ENCODE measurements at regions not wholly inside any gene's neighbourhood (a gene's known extent, or its start where the extent isn't known, plus 50 kb on each side); places are given as distances from the start of the nearest gene placed in this dataset.

- DNase-seq, result no peak
Observed at GRCh38 chr12:123040106-123040505, 59.6 kb downstream of the ARL6IP4 start.

DNA sequence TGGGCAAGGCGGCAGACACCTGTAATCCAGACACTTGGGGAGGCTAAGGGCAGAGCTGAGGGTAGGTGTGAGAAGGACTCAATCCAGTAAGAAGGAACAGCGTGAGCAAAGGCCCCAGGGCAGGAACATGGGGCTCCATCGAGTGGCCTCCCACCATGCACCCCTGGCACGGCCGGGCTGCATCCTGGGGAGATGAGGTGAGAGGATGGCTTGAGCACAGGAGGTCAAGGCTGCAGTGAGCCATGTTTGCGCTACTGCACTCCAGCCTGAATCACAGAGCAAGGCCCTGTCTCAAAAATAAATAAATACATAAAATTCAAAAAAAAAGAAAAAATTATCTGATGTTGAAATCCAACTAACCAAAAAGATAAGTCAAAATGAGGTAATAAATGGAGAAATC, 58.5 kb downstream of the ARL6IP4 start:
- DNase-seq, result no peak

DNA sequence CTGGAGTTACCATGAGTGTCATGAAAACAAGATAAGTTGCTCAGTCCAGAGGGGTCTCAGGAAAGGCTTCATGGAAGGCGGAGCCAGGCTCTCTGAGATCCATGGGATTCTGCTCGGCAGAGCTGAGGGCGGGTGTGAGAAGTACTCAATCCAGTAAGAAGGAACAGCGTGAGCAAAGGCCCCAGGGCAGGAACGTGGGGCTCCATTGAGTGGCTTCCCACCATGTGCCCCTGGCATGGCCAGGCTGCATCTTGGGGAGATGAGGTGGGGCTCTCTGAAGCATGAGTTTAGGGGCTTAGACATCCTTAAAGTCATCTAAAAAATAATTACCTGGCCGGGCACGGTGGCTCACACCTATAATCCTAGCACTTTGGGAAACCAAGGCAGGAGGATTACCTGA, 58.0 kb downstream of the ARL6IP4 start:
- no peak for DNase-seq

DNA sequence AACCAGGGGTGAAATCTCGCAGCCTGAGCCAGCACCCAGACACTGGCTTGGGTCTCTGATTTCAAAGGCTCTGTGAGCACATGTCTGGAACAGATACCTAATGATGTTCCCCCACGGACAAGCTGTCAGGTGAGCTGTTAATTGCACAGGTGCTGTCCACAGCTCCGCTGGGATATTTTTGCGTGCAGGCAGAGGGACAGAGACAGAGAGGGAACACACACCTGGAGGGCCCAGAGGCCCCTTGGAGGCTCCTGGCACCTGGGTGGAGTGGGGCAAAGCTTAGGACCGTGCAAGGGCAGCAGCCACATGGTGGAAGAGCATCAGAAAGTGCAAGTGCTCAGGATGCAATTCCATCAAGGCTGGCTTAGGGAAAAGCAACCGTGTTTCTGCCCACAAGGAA, 57.3 kb downstream of the ARL6IP4 start:
- DNase-seq, result no peak

- DNase-seq, result no peak
Observed at GRCh38 chr12:123036466-123037285, 56.2 kb downstream of the ARL6IP4 start.

DNA sequence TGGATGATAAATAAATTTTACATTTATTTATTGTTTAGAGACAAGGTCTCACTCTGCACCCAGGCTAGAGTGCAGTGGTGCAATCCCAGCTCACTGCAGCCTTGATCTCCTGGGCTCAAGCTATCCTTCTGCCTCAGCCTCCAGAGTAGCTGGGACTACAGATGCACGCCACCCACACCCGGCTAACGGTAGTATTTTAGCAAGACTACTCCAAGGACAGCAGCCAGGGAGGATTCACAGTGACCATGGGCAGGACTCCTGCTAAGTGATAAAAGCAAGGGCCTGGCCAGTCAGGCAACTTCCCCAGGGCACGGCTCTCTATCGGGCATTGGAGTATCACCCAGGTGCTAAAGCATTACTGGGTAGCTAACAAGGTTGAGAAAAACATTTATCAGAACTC, 55.4 kb downstream of the ARL6IP4 start:
- no peak for DNase-seq

DNA sequence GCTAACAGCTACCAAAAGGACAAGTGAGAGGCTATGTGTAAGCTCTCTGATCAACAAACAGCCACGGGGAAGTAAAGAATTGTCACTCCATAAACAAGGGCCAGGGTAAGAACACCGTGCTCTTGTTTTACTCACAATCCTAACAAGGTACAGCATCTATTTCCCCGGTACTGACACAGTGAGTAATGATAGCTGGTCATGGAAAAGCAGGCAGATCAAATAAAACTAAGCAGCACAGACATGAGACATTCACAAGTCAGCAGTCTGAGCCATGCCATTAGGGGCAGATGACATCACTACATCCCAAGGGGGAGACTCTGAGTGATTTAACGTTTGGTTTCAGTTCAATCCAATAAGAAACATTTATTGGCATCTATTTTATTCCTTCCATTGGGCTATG, 54.4 kb downstream of the ARL6IP4 start:
- no peak for DNase-seq

- no peak for DNase-seq
Observed at GRCh38 chr12:123034022-123034541, 53.6 kb downstream of the ARL6IP4 start.

DNA sequence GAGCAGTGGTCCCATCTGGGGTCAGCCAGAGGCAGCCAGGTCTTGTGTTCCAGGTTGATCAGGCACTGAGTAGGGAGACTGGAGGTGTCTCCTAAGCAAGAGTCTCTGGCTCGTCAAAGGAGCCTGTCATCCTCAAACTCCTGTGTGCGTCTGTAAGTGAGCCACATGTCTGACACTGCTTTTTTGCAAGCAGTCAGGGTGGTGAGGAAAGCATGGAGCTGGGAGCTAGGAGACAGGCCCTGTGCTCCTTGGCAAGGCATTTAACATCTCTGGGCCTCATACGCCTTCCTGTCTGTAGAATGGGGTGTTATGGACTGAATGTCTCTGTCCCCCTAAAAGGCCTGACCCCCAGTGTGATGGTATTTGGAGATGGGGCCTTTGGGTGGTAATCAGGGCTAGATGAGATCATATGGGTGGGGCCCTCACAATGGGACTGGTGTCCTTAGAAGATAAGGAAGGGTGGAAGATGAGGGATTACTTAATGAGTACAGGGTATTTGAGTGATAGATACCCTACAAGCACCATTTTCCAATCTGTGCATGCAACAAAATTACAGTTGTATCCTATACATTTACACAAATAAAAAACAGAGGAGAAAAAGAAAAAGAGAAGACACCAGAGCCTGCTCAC, 53.0 kb downstream of the ARL6IP4 start:
- no peak for DNase-seq

DNA sequence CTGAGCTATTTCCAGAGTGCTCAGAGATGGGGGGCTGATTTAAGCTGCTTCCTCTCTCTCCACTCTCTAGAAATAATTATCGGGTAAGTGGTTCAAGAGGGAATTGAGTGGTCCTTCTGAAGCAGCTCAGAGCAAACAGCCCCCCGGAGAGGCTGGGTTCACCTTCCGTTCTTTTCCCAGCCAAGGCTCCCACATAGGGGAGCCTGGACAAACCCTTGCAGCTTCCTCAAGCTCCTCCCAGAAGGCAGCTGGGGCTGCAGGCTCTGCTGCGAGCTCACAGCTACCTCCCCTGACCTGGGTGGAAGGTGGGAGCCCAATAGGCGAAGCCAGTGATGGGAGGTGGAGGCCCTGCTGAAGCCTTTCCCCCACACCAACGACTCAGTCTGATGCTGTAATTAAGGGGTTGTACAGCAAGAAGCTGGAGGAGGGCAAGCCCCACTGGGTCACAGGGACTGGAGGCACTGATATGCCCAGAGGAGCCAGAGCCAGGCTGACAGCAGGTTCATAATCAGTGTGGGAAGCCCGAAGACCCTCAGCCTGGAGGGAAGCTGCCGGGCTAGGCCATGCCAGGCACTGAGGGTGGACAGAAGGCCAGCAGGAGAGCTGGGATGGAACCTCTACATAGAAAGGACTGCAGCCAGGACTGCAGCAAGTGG, 52.4 kb downstream of the ARL6IP4 start:
- no peak for DNase-seq

Measured in NCI-H226 (cell line).